ENCODE measurements at regions not wholly inside any gene's neighbourhood (a gene's known extent, or its start where the extent isn't known, plus 50 kb on each side); places are given as distances from the start of the nearest gene placed in this dataset.

- Histone ChIP-seq H3K36me3 (no peaks in the 10 kb centered on the region), H3K4me3 (peak overlapping the region in 2 of 4 donors; percentile 13 to 17), H3K4me1 (peaks cover 36 to 38% of the 10 kb centered on the region in 2 donors), H3K27ac (peak overlapping the region; percentile 57 to 79 (median 74)), H3K9me3 (no peaks in the 10 kb centered on the region), H3K27me3 (no peaks in the 10 kb centered on the region)
- ATAC-seq (peak; percentile 87 to 91), DNase-seq (peak; percentile 75 to 88)
- intact Hi-C loops (cut with DNase I; ENCODE audit: low total_unique reads) = loop anchor here (1.0 kb wide), 1 partner anchor 121 kb away; no protein-coding TSS in a partner anchor
- no peak for TF ChIP-seq POLR2A (IDR thresholded peaks at IDR 0.05)
- no peak for TF ChIP-seq CTCF (IDR thresholded peaks at IDR 0.05 in 4 of 5, conservative IDR thresholded peaks at IDR 0.05 in 1 of 5)
- in situ Hi-C loops (cut with MboI; ENCODE audit: low sequenced_read_pairs in 4 of 4) = no loop called here
Observed at GRCh38 chr4:41418444-41418843, 119.5 kb upstream of the LIMCH1 start.

- no peak overlapping the region for H3K4me3 ChIP-seq
- no peaks in the 10 kb centered on the region for H3K9me3 ChIP-seq
- no peaks in the 10 kb centered on the region for H3K27me3 ChIP-seq
- H3K36me3 ChIP-seq = no peaks in the 10 kb centered on the region
- peak overlapping the region in 3 of 4 donors; percentile 10 to 75 (median 24) for H3K27ac ChIP-seq
- H3K4me1 ChIP-seq = peaks cover 34 to 39% of the 10 kb centered on the region in 2 donors
- in situ Hi-C loops (cut with MboI; ENCODE audit: low sequenced_read_pairs in 4 of 4) = no loop called here
- DNase-seq (peak in 1 of 2 donors; percentile 31), ATAC-seq (no peak)
- TF ChIP-seq CTCF (IDR thresholded peaks at IDR 0.05 in 4 of 5, conservative IDR thresholded peaks at IDR 0.05 in 1 of 5) (no peak), POLR2A (IDR thresholded peaks at IDR 0.05) (no peak)
- intact Hi-C loops (cut with DNase I; ENCODE audit: low total_unique reads) = no loop called here
Observed at GRCh38 chr4:41420541-41420940, 117.4 kb upstream of the LIMCH1 start.

- intact Hi-C loops (cut with DNase I; ENCODE audit: low total_unique reads) = no loop called here
- TF ChIP-seq POLR2A (IDR thresholded peaks at IDR 0.05) = no peak
- TF ChIP-seq CTCF (IDR thresholded peaks at IDR 0.05 in 4 of 5, conservative IDR thresholded peaks at IDR 0.05 in 1 of 5) = no peak
- H3K4me1 ChIP-seq = peaks cover 43 to 48% of the 10 kb centered on the region in 2 donors
- no peaks in the 10 kb centered on the region for H3K9me3 ChIP-seq
- H3K36me3 ChIP-seq = no peaks in the 10 kb centered on the region
- H3K27me3 ChIP-seq = no peaks in the 10 kb centered on the region
- in situ Hi-C loops (cut with MboI; ENCODE audit: low sequenced_read_pairs in 4 of 4) = no loop called here
- no peak for ATAC-seq
- no peak overlapping the region for H3K27ac ChIP-seq
- no peak overlapping the region for H3K4me3 ChIP-seq
- no peak for DNase-seq
Observed at GRCh38 chr4:41423117-41423516, 114.8 kb upstream of the LIMCH1 start.

- peak overlapping the region in 1 of 4 donors; percentile 41 for H3K27ac ChIP-seq
- peaks cover 51% of the 10 kb centered on the region in 2 donors for H3K4me1 ChIP-seq
- H3K27me3 ChIP-seq = no peaks in the 10 kb centered on the region
- no peak for TF ChIP-seq CTCF (IDR thresholded peaks at IDR 0.05 in 4 of 5, conservative IDR thresholded peaks at IDR 0.05 in 1 of 5)
- no peak for TF ChIP-seq POLR2A (IDR thresholded peaks at IDR 0.05)
- DNase-seq (no peak), ATAC-seq (no peak)
- in situ Hi-C loops (cut with MboI; ENCODE audit: low sequenced_read_pairs in 4 of 4) (no loop called here), intact Hi-C loops (cut with DNase I; ENCODE audit: low total_unique reads) (no loop called here)
- no peak overlapping the region for H3K4me3 ChIP-seq
- H3K36me3 ChIP-seq = no peaks in the 10 kb centered on the region
- H3K9me3 ChIP-seq = no peaks in the 10 kb centered on the region
Observed at GRCh38 chr4:41424522-41424921, 113.4 kb upstream of the LIMCH1 start.

GRCh38 chr4:41425650-41426049, 112.3 kb upstream of the LIMCH1 start:
- Histone ChIP-seq H3K4me3 (no peak overlapping the region), H3K36me3 (no peaks in the 10 kb centered on the region), H3K4me1 (peaks cover 49 to 55% of the 10 kb centered on the region in 2 donors), H3K9me3 (no peaks in the 10 kb centered on the region), H3K27ac (peak overlapping the region in 1 of 4 donors; percentile 5), H3K27me3 (no peaks in the 10 kb centered on the region)
- TF ChIP-seq CTCF (IDR thresholded peaks at IDR 0.05 in 4 of 5, conservative IDR thresholded peaks at IDR 0.05 in 1 of 5) (no peak), POLR2A (IDR thresholded peaks at IDR 0.05) (no peak)
- intact Hi-C loops (cut with DNase I; ENCODE audit: low total_unique reads) = no loop called here
- DNase-seq (no peak), ATAC-seq (no peak)
- in situ Hi-C loops (cut with MboI; ENCODE audit: low sequenced_read_pairs in 4 of 4) = no loop called here

Measured in gastrocnemius medialis (tissue), 4 donors.